Hypothalamus (tissue), 51 donors: ENCODE measurements at regions not wholly inside any gene's neighbourhood (a gene's known extent, or its start where the extent isn't known, plus 50 kb on each side); places are given as distances from the start of the nearest gene placed in this dataset.

Source experiments
- DNase-seq, 51 donors: peaks; one replicate each; lab custom pipeline; 2025; lab: John Stamatoyannopoulos, UW

GRCh38 chr12:59014885-59015284 is 94.6 kb upstream of the LRIG3 start:
- no peak for DNase-seq

GRCh38 chr12:59010941-59011340 is 90.6 kb upstream of the LRIG3 start:
- no peak for DNase-seq

GRCh38 chr12:59010118-59010517 is 89.8 kb upstream of the LRIG3 start:
- no peak for DNase-seq

- DNase-seq: no peak
These were observed 87.3 kb upstream of the LRIG3 start for GRCh38 chr12:59007620-59008019.

- DNase-seq: no peak
These were observed 85.1 kb upstream of the LRIG3 start for GRCh38 chr12:59005193-59005955.

- no peak for DNase-seq
These were observed 84.2 kb upstream of the LRIG3 start for GRCh38 chr12:59004456-59004855.

GRCh38 chr12:58995666-58996363 is 75.5 kb upstream of the LRIG3 start:
- no peak for DNase-seq

GRCh38 chr12:58988643-58989344 is 68.5 kb upstream of the LRIG3 start:
- DNase-seq: no peak

GRCh38 chr12:58981961-58982360 is 61.7 kb upstream of the LRIG3 start:
- no peak for DNase-seq

- no peak for DNase-seq
These were observed 60.5 kb upstream of the LRIG3 start for GRCh38 chr12:58980768-58981167.

GRCh38 chr12:58978717-58979116 is 58.4 kb upstream of the LRIG3 start:
- no peak for DNase-seq

GRCh38 chr12:58977476-58977875 is 57.2 kb upstream of the LRIG3 start:
- DNase-seq: no peak

- no peak for DNase-seq
These were observed 55.8 kb upstream of the LRIG3 start for GRCh38 chr12:58976146-58976545.
